ENCODE measurements at regions not wholly inside any gene's neighbourhood (a gene's known extent, or its start where the extent isn't known, plus 50 kb on each side); places are given as distances from the start of the nearest gene placed in this dataset.
A peak's percentile ranks its signal among the peaks of the same experiment; 100 is the strongest.

GRCh38 chr18:61189376-61189775, 143.9 kb upstream of the CDH20 start:
- no peak for DNase-seq

DNA sequence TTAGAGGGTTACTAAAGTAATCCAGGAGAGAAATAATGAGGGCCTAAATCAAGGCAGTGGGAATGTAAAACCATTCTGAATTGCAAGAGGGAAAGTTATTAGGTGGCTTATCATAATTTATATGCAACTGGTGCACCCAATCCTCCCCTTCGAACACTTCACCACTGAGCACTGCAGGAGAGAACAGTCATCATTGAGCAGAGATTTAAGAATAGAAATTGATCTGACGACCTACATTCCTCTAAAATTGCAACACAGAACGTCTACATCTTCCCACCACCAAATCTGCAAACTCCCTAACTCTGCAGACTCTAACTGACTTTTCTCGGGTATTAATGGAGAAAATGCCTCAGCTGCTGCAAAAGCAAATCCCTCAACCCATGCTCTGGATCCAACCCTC, 138.5 kb upstream of the CDH20 start:
- DNase-seq: no peak

GRCh38 chr18:61196750-61197149, 136.5 kb upstream of the CDH20 start:
- peak in 1 of 2 experiments; percentile 35 for DNase-seq

DNA sequence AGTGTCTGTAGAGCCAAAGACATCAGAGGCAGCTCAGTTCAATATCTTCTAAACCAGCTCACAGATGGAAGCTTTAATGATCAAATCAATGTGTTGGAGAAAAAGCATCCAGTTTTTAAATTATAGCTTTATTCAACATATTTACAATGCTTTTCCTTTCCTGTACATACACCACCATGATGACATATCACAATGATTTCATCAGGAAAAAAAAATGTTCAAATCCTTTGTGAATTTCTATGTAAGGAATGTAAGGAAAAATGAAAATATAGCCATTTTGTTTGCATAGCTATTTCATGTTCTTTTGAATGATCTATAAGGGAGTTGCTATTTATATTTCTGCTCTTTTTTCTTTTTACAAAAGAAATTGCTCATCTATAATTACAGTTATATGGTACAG, 134.7 kb upstream of the CDH20 start:
- DNase-seq: no peak

- peak in 1 of 2 experiments; percentile 11 for DNase-seq
Measured at GRCh38 chr18:61199171-61199848, 133.9 kb upstream of the CDH20 start.

DNA sequence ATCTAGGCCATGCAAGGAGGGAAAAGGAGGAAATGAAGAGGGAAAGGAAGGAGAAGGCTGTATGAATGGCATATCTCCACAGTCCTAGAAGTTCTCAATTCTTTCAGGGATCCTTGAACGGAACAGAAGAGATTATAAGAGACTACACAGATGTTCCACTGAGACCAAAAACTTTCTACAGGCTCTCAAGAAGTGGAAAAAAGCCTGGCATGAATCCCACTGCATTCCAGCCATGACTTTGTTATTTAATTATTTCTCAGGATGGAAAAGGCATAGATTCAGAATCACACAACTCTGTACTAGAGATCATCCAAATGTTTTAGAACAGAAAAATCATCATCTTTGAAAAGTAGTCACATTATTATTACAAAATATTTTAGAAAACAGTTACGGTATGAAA, 131.7 kb upstream of the CDH20 start:
- DNase-seq: no peak

DNA sequence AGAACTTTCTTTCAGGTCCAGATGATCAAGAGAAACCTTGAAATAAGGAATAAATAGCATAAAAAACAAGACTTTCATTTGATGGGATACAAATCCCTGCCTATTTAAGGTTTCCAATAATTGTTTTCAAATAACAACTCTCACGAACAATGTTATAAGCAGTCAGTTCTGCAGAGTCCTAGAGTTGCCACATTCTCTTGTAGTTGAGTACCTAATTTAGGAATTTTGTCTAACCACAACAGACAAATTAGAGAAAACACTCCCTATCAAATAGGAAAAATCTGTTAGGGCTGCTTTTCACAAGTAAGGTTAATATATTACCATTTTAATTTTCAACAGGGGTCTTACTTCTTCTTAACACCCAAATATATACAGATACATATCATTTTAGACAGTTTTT, 130.1 kb upstream of the CDH20 start:
- no peak for DNase-seq

DNA sequence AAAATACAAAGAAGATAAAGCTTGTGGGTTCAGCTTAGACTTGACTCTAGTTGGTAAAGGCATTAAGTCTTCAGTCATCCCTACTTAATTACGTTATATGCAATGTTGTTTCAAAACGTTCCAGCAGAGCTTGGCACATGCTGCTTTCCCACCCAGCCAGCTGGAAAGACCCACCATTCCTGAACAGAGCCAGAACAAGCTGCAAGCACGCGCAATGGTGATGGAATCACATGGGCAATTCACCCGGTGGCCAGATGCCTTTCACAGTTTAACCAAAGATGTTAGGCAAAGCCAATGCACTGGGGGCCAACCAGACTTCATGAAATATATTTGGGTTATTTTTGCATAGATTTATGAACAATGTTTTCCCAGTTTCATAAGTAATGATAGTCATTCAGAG, 123.4 kb upstream of the CDH20 start:
- no peak for DNase-seq

GRCh38 chr18:61216051-61216450, 117.2 kb upstream of the CDH20 start:
- DNase-seq: no peak

- DNase-seq: no peak
Measured at GRCh38 chr18:61222206-61222605, 111.0 kb upstream of the CDH20 start.

DNA sequence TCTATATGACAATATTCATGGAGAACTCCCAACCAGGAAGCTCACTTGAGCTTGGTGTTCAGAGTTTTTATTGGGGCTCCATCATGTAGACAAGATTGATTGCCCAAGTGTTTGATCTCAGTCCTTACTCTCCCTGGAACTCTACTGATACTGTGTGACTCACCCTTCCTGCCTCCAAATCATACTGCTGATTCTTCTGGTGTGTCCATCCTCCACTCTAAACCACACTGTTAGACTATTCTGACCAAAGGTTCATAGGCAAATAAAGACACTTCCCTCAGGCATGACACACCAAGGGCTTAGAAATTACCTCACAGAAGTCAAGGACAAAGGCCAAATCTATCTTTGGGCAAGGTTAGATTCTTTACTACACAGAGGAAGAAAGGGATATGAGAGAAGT, 107.9 kb upstream of the CDH20 start:
- DNase-seq: no peak

DNA sequence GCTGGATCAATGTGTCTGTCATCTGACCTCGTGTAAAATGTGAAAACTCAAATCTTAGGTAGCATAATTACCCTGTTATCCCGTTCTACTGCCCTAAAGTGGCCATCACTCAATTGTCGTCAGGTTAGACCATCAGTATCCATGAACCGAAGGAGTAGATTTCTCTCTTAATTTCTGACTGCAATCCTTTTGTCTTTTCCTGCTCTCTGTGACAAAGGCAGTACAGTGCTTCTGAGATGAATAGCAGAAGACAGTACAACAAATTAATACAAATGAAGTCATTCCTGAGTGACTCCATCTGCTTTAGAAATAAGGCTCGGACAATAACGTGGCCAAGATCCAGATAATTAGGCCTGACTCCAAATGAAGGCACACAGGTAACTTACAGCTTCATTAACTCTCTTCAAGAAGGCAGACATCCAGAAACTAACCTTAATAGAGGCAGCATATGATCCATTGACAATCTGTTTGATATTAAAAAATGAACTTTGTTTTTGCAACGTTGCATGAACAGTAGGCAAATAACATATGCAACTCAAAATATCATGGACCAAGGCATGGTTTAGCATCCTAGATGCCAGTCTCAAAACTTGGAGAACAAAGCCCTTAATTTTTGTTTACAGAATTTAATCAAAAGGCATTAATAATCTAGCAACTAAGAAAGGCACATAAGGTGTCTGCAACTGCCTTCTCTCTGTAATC, 96.7 kb upstream of the CDH20 start:
- no peak for DNase-seq

DNA sequence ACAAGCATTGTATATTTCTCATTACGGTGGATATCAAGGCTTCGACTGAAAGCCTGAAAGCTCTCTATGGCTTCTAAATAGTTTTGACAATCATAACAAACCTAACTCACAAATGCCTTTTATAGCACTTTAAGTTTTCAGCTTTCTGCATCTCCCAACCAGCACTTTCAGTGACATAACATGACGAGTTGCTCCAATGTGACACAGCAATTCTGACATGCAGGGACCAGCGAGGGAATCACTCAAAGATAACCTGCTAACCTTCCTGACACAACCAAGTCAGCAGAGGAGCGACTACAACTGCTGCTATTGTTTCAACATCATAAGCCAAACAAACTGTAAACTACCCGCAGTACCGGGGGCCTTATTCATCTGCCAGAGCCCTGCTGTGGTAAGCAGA, 95.7 kb upstream of the CDH20 start:
- DNase-seq: no peak

GRCh38 chr18:61239051-61239450, 94.2 kb upstream of the CDH20 start:
- no peak for DNase-seq

- no peak for DNase-seq
Measured at GRCh38 chr18:61241260-61241853, 91.9 kb upstream of the CDH20 start.

DNA sequence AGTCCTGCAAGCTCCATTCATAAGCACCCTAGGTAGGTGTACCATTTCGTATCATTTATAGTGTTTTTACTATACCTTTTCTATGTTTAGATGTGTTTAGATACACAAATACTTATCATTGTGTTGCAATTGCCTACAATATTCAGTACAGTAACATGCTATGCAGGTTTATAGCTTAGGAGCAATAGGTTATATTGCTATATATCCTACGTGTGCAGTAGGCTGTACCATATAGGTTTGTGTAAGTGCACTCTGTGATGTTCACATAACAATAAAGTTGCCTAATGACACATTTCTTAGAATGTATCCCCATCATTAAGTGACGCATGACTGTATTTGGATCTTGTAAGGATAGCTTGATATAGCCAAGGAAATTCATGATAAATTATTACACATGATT, 88.6 kb upstream of the CDH20 start:
- no peak for DNase-seq

GRCh38 chr18:61245276-61245675, 88.0 kb upstream of the CDH20 start:
- peak; percentile 13 to 50 for DNase-seq

- DNase-seq: no peak
Measured at GRCh38 chr18:61248589-61248988, 84.6 kb upstream of the CDH20 start.

DNA sequence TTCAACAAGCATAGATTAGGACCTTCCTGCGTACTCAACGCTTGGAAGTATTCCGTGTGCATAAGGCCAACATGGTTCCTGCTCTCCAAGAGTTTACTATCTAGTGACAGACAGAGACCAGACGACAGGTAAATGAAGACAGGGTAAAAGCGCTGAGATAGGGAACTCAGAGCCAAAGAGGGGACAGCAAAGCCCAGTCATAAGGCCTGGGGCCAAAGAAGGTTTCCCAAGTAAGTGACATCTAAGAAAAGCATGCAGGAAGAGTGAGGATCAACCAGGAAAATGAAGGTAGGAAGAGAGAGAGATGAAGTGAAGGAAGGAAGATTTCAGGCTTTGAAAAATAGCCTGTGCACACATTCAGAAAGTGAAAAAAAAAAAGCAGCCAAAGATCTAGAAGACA, 76.9 kb upstream of the CDH20 start:
- DNase-seq: no peak

- DNase-seq: no peak
Measured at GRCh38 chr18:61261870-61262269, 71.4 kb upstream of the CDH20 start.

DNA sequence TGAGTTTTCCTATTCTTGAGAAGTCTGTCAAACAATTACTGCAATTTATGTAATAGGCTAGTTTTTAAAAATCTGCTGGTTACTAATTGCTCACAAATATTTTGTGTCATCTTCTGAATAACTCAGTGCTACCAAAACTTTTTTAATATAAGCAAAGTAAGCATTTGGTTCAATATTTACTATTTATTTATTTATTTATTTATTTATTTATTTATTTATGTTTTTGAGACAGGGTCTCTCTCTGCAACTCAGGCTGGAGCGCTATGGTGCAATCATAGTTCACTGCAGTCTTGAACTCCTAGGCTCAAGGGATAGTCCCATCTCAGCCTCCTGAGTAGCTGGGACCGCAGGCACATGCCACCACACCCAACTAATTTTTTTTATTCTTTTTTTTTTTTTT, 60.4 kb upstream of the CDH20 start:
- no peak for DNase-seq

DNA sequence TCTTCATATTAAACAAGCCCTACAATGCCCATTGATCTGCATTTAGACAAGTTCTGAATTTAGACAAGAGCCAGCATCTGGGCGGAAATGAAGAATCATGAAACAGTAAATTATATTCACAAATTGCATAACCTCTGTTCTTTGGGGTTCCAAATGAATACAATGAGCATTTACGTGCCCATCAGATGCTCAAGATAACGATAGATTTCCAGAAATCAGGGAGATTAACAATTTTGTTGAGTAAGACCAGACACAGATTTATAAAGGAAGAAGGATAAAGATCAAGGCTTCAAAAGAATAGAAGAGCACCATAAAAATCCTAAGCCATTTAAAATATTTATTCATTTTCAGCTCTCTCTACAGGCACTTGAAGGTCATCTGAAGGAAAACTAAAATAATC, 59.7 kb upstream of the CDH20 start:
- DNase-seq: no peak

GRCh38 chr18:61274416-61274960, 58.7 kb upstream of the CDH20 start:
- DNase-seq: no peak

DNA sequence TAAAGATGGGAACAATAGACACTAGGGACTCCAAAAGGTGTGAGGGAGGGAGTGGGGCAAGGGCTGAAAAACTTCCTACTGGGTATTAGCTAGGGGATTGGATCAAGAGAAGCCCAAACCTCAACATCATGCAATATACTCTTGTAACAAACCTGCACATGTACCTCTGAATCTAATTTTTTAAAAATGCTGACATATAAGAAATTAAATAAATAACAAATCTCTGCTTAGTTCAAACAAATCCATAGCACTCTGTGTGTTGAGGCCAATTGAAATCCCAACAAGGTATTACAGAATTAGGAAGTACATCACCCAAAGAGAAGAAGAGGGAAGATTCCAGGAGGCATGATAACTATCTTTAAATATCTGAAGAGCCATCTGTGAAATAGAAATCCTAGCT, 55.4 kb upstream of the CDH20 start:
- no peak for DNase-seq
